Activated naive CD4-positive, alpha-beta T cell (primary cell): ENCODE measurements at regions not wholly inside any gene's neighbourhood (a gene's known extent, or its start where the extent isn't known, plus 50 kb on each side); places are given as distances from the start of the nearest gene placed in this dataset.
"Not testable (repeated sequence)": the region's sequence is repeated elsewhere in the genome, so short reads cannot be mapped to it uniquely, and the experiment has no call there.

Source experiments
- DNase-seq, 4 experiments: peaks; one replicate each; lab custom pipeline; 2025; lab: John Stamatoyannopoulos, UW

DNA sequence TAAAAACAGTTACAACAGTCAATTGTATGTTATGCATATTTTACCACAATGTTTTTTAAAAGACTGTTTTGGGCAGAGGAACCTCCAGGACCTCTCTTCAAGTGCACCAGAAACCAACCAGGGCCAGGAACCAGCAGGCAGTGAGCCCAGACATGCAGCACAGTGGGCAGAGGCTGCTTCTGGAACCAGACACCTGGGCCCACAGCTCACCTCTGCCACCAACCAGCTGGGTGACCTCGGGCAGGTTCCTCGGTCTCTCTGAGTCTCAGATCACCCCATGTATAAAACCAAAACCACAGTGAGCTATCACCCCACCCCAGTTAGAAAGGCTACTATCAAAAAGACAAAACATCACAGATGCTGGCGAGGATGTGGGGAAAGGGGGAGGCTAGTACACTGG is 161.0 kb downstream of the C16orf95 start:
- no peak for DNase-seq

GRCh38 chr16:87160234-87160636 is 157.0 kb downstream of the C16orf95 start:
- DNase-seq: no peak

GRCh38 chr16:87160701-87161337 is 156.4 kb downstream of the C16orf95 start:
- DNase-seq: no peak

GRCh38 chr16:87161410-87161809 is 155.8 kb downstream of the C16orf95 start:
- not testable (repeated sequence) for DNase-seq

- no peak for DNase-seq
Measured at GRCh38 chr16:87161822-87162676, 155.1 kb downstream of the C16orf95 start.

DNA sequence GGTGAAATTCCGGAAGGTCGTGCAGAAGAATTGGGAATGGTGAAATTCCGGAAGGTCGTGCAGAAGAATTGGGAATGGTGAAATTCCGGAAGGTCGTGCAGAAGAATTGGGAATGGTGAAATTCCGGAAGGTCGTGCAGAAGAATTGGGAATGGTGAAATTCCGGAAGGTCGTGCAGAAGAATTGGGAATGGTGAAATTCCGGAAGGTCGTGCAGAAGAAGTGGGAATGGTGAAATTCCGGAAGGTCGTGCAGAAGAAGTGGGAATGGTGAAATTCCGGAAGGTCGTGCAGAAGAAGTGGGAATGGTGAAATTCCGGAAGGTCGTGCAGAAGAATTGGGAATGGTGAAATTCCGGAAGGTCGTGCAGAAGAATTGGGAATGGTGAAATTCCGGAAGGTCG is 154.4 kb downstream of the C16orf95 start:
- DNase-seq: not testable (repeated sequence)

GRCh38 chr16:87163637-87164036 is 153.6 kb downstream of the C16orf95 start:
- no peak for DNase-seq

DNA sequence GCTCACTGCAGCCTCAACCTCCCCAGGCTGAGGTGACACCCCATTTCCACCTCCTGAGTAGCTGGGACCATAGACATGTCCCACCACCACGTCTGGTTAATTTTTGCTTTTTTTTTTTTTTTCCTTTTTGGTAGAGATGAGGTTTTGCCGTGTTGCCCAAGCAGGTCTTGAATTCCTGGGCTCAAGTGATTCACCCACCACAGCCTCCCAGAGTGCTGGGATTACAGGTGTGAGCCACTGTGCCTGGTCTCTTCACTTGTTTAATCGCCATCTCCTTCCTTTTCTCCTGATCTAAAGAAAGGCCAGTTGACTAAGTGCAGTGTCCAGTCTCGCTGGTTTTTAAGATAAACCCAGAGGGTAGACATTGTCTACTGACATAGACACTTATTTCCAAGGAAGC is 152.0 kb downstream of the C16orf95 start:
- no peak for DNase-seq

DNA sequence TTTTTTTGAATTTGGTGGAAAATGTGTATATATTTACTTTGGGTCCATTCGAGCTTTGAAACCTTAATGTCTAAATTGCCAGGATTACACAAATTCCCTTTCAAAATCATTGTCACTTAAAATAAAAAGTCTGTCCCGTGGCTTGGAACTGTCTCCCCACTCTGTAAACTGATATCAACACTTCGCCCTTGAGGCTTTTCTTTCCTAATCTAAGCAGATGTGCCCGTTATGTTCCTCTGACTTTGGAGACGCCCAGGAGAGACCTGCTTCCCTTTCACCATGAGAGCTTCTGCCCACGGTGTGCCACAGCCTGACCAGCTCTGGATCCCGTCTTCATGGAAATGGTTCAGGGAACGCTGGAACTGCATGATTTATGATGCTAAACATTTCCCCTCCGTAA is 151.3 kb downstream of the C16orf95 start:
- no peak for DNase-seq

DNA sequence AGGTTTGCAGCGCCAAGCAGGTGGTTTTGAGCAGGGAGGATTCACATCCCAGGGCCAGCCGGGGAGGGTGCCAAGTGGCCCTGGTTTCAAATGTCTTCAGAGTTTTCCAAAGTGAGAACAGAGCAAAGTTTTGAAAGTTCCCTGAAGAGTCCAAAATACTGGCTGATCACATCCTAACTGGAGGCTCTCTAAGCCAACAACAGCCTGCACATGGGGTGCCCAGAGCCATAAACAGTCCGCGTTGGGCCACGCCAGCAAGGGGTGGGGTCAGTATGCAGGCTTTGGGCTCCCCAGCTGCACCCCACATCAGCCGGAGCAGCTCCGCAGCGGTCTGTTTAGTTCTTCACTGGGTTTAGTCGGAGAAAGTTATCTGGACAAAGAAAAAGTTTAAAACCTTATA is 150.9 kb downstream of the C16orf95 start:
- DNase-seq: no peak

- no peak for DNase-seq
Measured at GRCh38 chr16:87166934-87167333, 150.3 kb downstream of the C16orf95 start.

DNA sequence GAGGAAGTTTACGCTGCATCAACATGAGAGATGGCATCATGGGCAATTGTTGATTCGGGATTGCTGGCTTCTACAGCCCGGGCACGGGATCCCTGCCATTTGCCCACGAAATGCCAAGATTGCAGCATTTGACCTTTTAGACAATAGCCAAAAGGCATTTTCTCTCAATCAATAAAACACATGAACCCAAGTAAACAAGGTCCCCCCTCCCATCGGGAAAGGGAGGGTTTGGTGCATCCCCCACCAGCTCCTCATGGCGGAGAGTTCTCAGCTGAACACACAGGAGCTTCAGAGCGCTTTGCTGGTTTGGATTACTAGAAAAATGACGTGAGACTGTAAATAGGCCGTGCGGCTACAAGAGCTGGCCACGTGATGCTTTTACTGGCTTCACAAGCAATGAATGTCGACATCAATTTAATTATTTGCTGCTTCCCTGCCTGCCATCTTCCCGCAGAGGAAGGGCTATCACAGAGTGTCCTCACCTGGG is 147.6 kb downstream of the C16orf95 start:
- no peak for DNase-seq

- no peak for DNase-seq
Measured at GRCh38 chr16:87170310-87170709, 146.9 kb downstream of the C16orf95 start.

DNA sequence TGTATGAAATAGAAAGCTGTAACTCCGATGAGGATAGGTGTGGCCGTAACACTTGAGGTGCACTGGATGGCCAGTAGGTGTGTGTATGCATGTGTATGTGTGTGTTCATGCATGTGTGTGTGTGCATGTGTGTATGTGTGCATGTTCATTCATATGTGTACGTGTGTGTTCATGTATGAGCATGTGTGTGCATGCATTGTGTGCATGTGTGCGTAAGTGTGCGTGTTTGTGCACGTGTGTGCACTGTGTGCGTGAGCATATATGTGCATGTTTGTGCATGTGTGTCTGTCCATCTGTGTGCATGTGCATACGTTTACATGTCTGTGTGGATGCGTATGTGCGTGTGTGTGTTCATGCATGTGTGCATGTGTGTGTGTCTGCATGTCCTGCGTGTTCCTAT is 145.5 kb downstream of the C16orf95 start:
- no peak for DNase-seq

DNA sequence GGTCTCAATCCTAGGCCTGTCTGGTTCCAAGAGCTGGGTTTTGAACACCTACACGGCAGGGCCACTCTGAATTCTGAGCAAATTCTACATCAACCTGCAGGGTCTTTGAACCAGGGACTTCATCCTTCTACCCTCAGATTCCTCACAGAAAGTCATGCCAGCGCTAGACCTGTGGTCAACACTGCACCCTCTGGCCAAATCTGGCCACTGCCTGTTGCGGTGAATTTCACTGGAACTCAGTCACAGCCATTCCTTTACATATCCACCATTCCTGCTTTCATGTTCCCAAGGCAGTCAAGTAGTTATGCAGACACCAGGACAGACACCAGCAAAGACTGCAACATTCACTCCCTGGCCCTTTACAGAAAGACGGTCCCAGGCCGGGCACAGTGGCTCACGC is 144.6 kb downstream of the C16orf95 start:
- DNase-seq: no peak

DNA sequence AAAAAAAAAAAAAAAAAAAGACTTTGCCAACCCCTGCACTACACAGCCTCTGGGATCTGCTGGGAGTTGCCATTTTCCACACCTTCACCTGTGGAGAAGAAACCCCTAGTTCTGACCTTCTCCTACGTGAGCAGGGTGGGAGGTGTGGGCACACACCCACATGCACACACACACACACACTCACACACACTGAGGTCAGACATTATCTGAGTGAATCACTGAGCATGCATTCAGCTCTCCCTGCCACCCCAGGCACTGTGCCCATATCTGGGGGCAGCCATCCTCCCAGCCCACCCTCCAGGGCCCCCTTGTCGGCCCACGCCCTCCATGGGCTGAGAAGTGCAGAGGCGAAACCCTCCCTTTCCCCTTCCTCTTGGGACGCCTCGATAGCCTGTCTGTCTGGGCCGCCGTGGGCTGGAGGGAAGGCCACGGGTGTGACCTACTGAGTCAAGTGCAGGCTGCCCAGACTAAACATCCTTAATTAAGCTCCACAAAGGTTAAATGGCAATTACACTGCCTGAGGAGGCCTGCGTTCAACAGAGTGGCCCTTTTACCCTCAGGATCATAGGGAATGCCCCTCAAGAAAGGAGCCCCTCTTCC is 143.8 kb downstream of the C16orf95 start:
- DNase-seq: no peak

DNA sequence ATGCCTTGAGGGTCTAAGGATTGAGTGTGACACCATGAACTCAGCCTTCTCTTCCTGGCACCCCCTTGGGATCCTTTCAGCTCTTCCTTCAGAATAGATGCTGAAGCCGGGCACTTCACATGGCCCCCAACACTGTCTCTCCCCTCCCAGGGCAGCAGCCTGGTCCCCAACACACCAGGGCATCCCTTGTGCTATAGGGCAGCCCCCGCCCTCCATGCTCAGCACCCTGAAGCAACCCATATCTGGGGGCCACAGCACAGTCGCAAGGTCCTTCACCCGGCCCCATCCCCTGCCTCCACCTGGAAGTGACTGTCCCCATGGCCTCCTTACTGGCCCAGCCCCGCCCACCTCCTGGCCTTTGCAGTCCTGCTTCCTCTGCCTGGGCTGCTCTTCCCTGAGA is 143.1 kb downstream of the C16orf95 start:
- DNase-seq: no peak

GRCh38 chr16:87176735-87177134 is 140.5 kb downstream of the C16orf95 start:
- no peak for DNase-seq

DNA sequence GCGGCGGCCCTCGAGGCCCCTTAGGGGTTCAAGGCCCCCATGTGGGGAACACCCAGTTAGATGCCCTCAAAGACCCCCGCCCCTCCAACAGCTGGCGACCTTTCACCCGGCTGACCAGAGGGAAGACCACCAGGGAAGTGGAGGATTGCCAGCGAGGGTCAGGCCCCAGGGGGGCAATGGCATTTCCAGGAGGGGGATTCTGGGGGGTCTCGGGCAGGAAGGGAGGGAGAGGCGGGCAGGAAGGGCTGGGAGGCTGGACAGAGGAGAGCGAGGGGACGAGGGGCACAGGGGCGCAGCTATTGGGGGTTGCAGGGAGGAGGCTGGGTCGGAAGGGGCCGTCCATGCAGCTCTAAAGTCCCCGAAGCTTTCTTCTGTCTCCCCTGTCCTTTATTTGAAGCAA is 139.5 kb downstream of the C16orf95 start:
- DNase-seq: no peak

- DNase-seq: no peak
Measured at GRCh38 chr16:87178177-87178863, 138.9 kb downstream of the C16orf95 start.

DNA sequence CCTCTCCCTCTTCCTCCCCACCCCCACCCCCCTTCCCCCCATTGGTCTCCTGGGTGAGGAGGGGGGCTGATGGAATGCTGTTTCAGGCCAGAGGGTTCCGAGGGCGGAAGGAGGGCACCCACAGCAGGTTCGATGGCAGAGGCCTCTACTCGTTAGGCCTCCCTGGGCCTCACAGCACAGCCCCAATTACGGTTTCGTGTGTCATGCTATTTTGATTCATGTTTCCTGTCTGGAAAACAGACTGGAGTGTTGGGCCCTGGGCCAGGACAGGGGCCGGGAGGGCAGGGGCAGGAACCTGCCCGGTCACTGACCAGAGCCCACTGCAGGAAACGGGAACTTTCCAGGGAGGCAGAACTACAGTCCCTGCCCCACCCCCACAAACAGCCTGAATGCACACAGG is 138.2 kb downstream of the C16orf95 start:
- no peak for DNase-seq

- DNase-seq: no peak
Measured at GRCh38 chr16:87180069-87180468, 137.1 kb downstream of the C16orf95 start.
